GM04504 (cell line): ENCODE measurements at regions not wholly inside any gene's neighbourhood (a gene's known extent, or its start where the extent isn't known, plus 50 kb on each side); places are given as distances from the start of the nearest gene placed in this dataset.
"Not testable (repeated sequence)": the region's sequence is repeated elsewhere in the genome, so short reads cannot be mapped to it uniquely, and the experiment has no call there.

Experiments used
- DNase-seq: peaks from one replicate; pipeline ENCODE4 v3.0.0-alpha.2; 2012; ENCODE audit warnings: low read depth

DNA sequence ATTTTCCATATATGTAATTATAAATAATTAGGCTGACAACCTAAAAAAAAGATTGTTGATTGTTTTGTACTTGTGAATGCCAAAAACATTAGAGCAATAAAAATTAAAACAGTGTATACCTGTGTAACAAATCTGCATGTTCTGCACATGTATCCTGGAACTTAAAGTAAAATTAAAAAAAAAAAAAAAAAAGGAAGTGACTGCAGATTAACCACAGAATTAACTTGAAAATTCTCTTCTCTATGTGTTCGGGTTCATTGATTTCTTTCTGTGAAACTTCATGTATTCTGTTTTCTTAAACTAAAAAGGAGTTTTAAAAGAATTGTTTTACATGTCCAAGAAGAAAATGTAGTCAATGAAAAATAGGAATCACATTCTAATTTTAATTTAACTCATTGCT lies 95.7 kb downstream of the FASLG start:
- no peak for DNase-seq

DNA sequence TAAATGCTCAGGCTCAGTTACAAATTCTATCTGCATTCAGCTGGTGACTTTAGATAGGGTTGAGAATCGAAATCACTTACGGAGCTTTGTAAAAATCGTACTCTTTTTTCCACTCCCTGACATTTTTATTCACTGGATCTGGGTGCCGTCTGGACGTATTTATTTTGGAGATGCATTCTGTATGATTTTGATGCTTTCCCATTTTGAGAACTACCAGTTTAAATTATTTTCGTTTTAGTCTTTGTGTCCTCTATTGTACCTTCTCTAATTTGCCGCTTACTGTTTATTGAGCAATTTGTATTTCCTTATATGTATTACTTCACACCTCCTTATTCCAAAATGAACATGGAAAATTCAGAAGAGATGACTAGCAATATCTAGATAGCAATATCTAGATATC lies 96.2 kb downstream of the FASLG start:
- no peak for DNase-seq

- no peak for DNase-seq
Observed at GRCh38 chr1:172756024-172756423, 97.1 kb downstream of the FASLG start.

- no peak for DNase-seq
Observed at GRCh38 chr1:172758259-172758658, 99.4 kb downstream of the FASLG start.

GRCh38 chr1:172760121-172760520 lies 101.2 kb downstream of the FASLG start:
- no peak for DNase-seq

GRCh38 chr1:172761581-172762486 lies 102.9 kb downstream of the FASLG start:
- no peak for DNase-seq

DNA sequence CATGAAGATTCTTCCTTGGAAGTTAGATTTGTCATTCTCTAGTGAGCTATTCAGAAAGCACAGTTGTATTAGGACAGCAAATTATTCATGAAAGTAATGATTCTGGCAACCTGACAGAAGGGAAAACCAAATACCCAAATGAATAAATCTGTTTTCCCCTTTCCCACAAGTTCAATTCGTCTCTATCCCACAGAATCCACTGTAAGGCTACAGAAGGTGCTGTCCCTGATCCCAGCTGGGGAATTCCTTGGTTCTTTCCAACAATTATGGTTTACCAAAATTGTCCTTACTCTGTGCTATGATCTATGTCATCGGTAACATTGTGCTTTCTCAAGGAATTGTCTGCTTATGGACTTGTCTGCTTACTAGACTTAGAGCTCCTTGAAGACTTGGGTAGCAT lies 104.2 kb downstream of the FASLG start:
- no peak for DNase-seq

GRCh38 chr1:172764378-172764777 lies 105.5 kb downstream of the FASLG start:
- DNase-seq = no peak

DNA sequence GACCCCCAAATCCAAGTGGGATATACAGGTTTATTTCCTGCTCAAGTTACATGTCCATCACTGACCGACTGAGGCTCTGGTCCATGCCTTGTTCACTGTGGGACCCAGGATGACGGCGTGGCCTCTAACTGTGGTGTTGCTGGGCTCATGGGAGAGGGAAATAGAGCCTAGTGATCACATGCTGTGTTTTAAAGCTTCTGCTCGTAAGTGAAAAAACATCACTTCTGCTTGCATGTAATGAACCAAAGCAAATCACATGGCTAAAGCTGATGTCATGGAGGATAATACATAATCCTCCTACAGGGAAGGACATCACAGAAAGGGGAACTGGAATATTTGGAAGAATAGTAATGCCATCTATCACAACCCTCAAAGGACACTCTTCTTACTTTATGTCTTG lies 107.6 kb downstream of the FASLG start:
- DNase-seq = no peak

DNA sequence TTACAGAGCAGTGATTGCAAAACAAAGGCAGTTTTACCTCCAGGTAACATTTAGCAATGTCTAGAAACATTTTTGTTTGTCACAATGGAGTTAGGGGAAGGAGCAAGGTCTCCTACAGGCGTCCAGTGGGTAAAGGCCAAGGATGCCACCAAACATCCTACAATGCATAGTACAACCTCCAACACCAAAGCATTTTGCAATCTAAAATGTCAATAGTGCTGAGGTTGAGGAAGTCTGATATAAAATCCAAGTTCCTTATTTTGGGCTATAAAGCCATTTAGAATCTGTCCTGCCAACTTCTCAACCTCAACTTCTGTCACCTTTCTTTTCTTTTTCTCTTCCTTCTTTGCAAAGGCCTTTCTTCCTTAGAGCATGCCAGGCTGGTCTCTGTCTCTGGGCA lies 111.2 kb downstream of the FASLG start:
- no peak for DNase-seq

DNA sequence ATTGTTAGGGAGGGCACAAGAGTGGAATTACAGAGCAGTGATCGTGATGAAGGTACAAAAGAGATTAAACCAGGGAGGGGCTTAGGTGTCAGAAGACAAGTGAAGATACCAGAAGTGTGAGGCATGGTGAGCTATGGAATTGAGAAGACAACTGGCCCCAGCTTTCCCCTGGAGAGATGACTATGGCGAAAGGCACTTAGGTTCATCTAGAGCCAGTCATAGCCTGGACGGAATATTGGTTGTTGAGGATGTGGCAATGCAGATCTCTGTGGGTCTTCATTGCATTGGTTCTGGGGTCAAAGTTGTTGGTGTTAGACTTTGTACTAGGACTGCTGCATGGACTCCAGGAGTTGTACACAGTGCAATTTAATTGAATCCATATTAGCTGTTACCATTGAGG lies 115.7 kb downstream of the FASLG start:
- no peak for DNase-seq

- peak; percentile 14 for DNase-seq
Observed at GRCh38 chr1:172775606-172776005, 116.7 kb downstream of the FASLG start.

GRCh38 chr1:172776071-172776470 lies 117.2 kb downstream of the FASLG start:
- no peak for DNase-seq

DNA sequence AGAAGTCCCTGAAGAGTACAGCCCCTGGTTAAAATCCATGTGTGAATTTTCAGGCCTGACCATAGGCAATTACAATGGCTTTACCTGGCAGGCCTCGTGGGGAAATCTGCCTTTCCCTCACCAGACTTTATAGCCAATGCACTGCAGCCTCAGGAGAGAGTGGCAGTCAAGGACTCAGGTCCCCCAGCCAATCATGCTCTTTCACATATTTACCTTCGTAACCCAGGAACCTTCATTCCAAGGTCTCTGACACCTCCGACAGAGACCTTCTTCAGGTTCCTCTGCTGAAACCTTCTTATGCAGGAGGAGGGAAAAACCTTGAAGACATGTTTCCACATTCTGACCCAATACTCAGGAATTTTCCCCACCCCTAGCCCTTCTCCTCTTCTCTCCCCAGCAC lies 118.9 kb downstream of the FASLG start:
- no peak for DNase-seq

DNA sequence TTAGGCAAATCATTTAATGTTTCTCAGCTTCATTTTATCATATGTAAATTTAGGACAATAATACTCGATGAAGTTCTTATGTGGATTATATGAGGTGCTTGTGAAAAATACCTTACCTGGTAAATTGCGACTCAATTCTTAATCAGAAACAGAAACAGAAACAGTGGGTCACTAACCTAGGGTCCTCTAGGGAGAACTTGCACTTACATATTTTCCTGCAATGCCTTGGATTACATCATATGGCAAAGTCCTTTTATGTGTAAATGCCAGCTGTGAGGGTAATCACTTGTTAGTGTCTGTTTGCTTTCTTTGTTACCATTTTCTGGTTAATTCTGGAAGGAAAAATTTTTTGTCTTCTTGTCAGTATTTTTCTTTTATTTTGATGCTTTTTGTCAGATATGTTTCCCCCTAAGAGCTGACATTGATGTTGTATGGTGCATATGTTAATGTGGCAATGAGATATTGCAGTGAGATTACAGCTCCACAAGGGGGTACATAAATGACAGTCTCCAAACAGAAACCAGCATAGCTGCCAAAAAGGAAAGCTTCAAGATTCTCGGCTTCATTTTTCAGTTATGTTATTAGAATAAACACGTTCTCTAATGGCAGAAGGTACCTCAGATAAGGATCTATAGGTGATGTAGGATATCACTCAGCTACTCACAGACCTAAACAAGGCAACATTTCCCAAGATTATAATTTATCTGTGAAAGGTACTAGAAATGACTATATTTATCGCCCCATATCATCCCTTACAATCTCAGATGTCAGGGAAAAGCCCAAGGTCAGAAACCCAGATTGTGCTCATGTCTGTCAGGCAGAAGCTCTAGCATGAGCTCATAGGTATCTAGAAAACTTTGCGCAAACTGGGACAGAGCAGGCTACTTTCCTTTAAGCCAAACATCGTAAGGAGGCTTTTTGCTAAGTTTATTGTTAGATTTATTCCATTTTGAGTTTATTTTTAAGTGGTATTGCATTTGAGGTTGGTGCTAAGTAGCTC lies 119.9 kb downstream of the FASLG start:
- no peak for DNase-seq

GRCh38 chr1:172779491-172779890 lies 120.6 kb downstream of the FASLG start:
- peak; percentile 16 for DNase-seq

- DNase-seq = no peak
Observed at GRCh38 chr1:172781513-172782140, 122.7 kb downstream of the FASLG start.

DNA sequence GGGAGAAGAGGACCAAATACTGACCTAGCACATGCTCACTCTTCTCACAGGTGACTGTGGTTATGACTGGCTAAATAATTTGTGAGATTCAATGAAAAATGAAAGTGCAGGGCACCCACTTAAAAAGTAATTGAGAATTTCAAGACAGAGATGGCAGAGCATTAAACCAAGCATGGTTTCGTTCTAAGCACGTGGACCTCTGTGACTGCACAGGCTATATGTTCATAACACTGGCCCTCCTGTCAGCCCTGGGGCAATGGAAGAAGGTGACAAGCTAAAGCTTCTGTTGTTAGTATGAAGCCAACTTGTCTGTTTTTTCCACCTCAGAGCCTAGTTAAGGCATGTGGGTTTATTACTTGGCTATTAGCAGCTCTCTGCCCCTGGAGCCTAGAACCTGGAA lies 130.9 kb downstream of the FASLG start:
- no peak for DNase-seq

DNA sequence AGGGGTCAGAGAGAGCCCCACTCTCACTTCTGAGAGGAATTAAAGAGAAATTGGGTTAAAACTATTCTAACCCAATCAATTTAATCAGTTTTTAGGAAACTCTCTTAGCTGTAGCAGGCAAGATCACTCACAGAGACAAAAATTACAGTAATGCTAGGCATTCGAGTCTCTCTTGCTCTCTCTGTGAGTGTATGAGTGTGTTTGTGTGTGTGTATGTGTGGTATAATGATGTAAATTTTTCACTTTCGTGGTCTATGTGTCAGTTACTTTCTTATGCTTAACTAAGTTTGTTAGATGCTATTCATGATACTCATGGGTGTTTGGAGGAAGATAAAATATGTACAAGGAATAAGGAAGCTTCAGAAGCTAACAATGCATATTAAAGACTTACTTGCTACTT lies 131.3 kb downstream of the FASLG start:
- DNase-seq = no peak

GRCh38 chr1:172793823-172794222 lies 134.9 kb downstream of the FASLG start:
- no peak for DNase-seq

- DNase-seq = no peak
Observed at GRCh38 chr1:172795741-172796140, 136.8 kb downstream of the FASLG start.

- not testable (repeated sequence) for DNase-seq
Observed at GRCh38 chr1:172799804-172800203, 140.9 kb downstream of the FASLG start.
